CD4-positive, alpha-beta T cell (primary cell): ENCODE measurements at regions not wholly inside any gene's neighbourhood (a gene's known extent, or its start where the extent isn't known, plus 50 kb on each side); places are given as distances from the start of the nearest gene placed in this dataset.

ENCODE experiments used
- ATAC-seq: fragments of 200-7000 bp; cut with Tn5 transposase; one replicate; pipeline ENCODE4 v1.10.0; 2022; ENCODE audit warnings: mild to moderate bottlenecking; ENCODE audit not compliant: poor library complexity
- CTCF ChIA-PET: fragments of 350-600 bp; sonication (Branson Sonifier 250); formaldehyde crosslinking; loops from one replicate; lab custom pipeline; 2021; ENCODE audit warnings: antibody characterized with exemption, inconsistent platforms; lab: Charles Lee
- POLR2A ChIA-PET: fragments of 350-600 bp; sonication (Branson Sonifier 250); formaldehyde crosslinking; loops from one replicate; lab custom pipeline; 2021; ENCODE audit warnings: antibody characterized with exemption, inconsistent platforms; lab: Charles Lee
- DNase-seq, 14 experiments: peaks; one replicate each; pipeline ENCODE4 v3.0.0-alpha.2; 2013 to 2020; ENCODE audit warnings: mixed read lengths in 2 of 14
- H3K27ac ChIP-seq, 2 donors: one replicate each; pipeline versions ENCODE4 v1.5.1 to v1.7.0; 2013; ENCODE audit warnings: low read length in 2 of 2, low read depth in 1 of 2, mild to moderate bottlenecking in 1 of 2
- H3K27me3 ChIP-seq, 2 experiments: 1 replicate in 1 of 2; 2 replicates in 1 of 2; pipeline versions ENCODE4 v1.6.1 to v1.7.0; 2013; ENCODE audit warnings: low read length in 2 of 2, control low read depth in 1 of 2, mild to moderate bottlenecking in 1 of 2, moderate library complexity in 1 of 2; ENCODE audit not compliant: insufficient read depth in 2 of 2, control insufficient read depth in 1 of 2
- H3K36me3 ChIP-seq: one replicate; pipeline ENCODE4 v1.6.1; 2013; ENCODE audit warnings: low read length, control low read depth; ENCODE audit not compliant: insufficient read depth
- H3K4me1 ChIP-seq: one replicate; pipeline ENCODE4 v1.6.1; 2013; ENCODE audit warnings: low read length, control low read depth; ENCODE audit not compliant: insufficient read depth
- H3K4me3 ChIP-seq: one replicate; pipeline ENCODE4 v1.5.1; 2013; ENCODE audit warnings: mild to moderate bottlenecking, low read length, moderate library complexity
- H3K9me3 ChIP-seq, 2 experiments: 1 replicate in 1 of 2; 2 replicates in 1 of 2; pipeline versions ENCODE4 v1.6.1 to v1.7.0; 2013; ENCODE audit warnings: low read length in 2 of 2, mild to moderate bottlenecking in 2 of 2, control low read depth in 1 of 2, moderate library complexity in 1 of 2; ENCODE audit not compliant: control insufficient read depth in 1 of 2, insufficient read depth in 1 of 2
- H3K27ac Mint-ChIP-seq: one replicate; pipeline ENCODE4 v1.8.0; 2020; ENCODE audit warnings: mixed read lengths
- H3K27me3 Mint-ChIP-seq: one replicate; pipeline ENCODE4 v1.8.0; 2021; ENCODE audit warnings: mixed read lengths
- H3K36me3 Mint-ChIP-seq: one replicate; pipeline ENCODE4 v1.8.0; 2021; ENCODE audit warnings: low read depth, mixed read lengths
- H3K4me1 Mint-ChIP-seq: one replicate; pipeline ENCODE4 v1.8.0; 2021; ENCODE audit warnings: low read depth, mixed read lengths
- H3K4me3 Mint-ChIP-seq: one replicate; pipeline ENCODE4 v1.8.0; 2020; ENCODE audit warnings: mild to moderate bottlenecking, mixed read lengths
- H3K9me3 Mint-ChIP-seq: one replicate; pipeline ENCODE4 v1.8.0; 2020; ENCODE audit warnings: mixed read lengths
- intact Hi-C, 2 experiments: fragments of 100-400 bp; cut with DNase I in 1 of 2; cut with micrococcal nuclease in 1 of 2; formaldehyde crosslinking; loops; one replicate each; pipeline versions ENCODE4 v1.15.1 to v1.9.0; 2023 to 2025; cut with DNase I, micrococcal nuclease
- TF ChIP-seq, protein P1 (sequence below): fragments of 200-600 bp; IDR thresholded peaks from one replicate; pipeline ENCODE4 v1.8.0; 2022; ENCODE audit warnings: antibody characterized with exemption, mild to moderate bottlenecking

DNA sequence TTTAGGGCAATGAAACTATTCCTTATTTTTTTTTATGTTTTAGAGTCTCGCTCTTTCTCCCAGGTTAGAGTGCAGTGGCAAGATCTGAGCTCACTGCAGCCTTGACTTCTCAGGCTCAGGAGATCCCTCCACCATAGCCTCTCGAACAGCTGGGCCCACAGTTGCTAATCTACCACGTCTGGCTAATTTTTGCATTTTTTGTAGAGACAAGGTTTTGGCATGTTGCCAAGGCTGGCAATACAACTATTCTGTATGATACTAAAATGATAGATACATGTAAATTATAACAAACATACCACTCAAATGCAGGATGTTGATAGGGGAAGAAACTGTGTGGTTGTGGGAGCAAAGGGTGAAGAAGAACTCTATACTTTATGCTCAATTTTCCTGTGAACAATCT is 401.3 kb downstream of the ZFHX3 start:
- Mint-ChIP-seq H3K4me3 (no peak overlapping the region), H3K36me3 (no peaks in the 10 kb centered on the region), H3K9me3 (peaks cover 2% of the 10 kb centered on the region), H3K27ac (no peak overlapping the region), H3K27me3 (no peaks in the 10 kb centered on the region), H3K4me1 (no peaks in the 10 kb centered on the region)
- H3K4me3 ChIP-seq, result no peak overlapping the region
- CTCF ChIA-PET, result no interaction called here
- POLR2A ChIA-PET, result no interaction called here
- no peak for ATAC-seq
- no peaks in the 10 kb centered on the region for H3K36me3 ChIP-seq
- intact Hi-C loops, result no loop called here
- H3K9me3 ChIP-seq, result peaks cover 0 to 8% of the 10 kb centered on the region in 2 experiments
- H3K27ac ChIP-seq, result no peak overlapping the region
- no peaks in the 10 kb centered on the region for H3K4me1 ChIP-seq
- DNase-seq, result no peak
- H3K27me3 ChIP-seq, result no peaks in the 10 kb centered on the region
- TF ChIP-seq, protein P1, sequence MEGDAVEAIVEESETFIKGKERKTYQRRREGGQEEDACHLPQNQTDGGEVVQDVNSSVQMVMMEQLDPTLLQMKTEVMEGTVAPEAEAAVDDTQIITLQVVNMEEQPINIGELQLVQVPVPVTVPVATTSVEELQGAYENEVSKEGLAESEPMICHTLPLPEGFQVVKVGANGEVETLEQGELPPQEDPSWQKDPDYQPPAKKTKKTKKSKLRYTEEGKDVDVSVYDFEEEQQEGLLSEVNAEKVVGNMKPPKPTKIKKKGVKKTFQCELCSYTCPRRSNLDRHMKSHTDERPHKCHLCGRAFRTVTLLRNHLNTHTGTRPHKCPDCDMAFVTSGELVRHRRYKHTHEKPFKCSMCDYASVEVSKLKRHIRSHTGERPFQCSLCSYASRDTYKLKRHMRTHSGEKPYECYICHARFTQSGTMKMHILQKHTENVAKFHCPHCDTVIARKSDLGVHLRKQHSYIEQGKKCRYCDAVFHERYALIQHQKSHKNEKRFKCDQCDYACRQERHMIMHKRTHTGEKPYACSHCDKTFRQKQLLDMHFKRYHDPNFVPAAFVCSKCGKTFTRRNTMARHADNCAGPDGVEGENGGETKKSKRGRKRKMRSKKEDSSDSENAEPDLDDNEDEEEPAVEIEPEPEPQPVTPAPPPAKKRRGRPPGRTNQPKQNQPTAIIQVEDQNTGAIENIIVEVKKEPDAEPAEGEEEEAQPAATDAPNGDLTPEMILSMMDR, result no peak

DNA sequence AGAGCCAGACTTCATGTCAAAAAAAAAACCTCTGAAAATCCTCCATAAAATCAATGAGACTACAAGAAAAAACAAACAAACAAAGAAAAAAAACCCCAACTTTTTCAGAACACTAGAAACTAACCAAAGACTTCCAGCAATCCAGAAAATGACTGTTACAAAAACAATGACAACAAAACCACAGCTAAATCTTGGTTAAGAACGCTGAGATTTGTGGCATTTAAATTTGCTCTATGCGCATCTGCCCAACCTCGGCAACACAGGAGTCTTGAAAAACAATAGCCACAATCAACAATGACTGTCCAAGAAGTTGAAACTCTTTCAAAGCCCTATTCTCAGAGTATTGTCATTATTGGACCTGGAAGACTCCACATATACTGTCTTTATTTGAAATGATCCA is 402.4 kb downstream of the ZFHX3 start:
- no peaks in the 10 kb centered on the region for H3K27me3 Mint-ChIP-seq
- no peak overlapping the region for H3K4me3 ChIP-seq
- no peak overlapping the region for H3K27ac ChIP-seq
- H3K4me3 Mint-ChIP-seq, result no peak overlapping the region
- intact Hi-C loops, result no loop called here
- DNase-seq (no peak), ATAC-seq (no peak)
- H3K9me3 Mint-ChIP-seq, result peaks cover 2% of the 10 kb centered on the region
- H3K36me3 ChIP-seq, result no peaks in the 10 kb centered on the region
- no peaks in the 10 kb centered on the region for H3K36me3 Mint-ChIP-seq
- ChIA-PET CTCF (no interaction called here), POLR2A (no interaction called here)
- H3K4me1 ChIP-seq, result no peaks in the 10 kb centered on the region
- H3K9me3 ChIP-seq, result peaks cover 0 to 4% of the 10 kb centered on the region in 2 experiments
- TF ChIP-seq, protein P1, result no peak
- no peaks in the 10 kb centered on the region for H3K27me3 ChIP-seq
- H3K4me1 Mint-ChIP-seq, result no peaks in the 10 kb centered on the region
- H3K27ac Mint-ChIP-seq, result no peak overlapping the region

DNA sequence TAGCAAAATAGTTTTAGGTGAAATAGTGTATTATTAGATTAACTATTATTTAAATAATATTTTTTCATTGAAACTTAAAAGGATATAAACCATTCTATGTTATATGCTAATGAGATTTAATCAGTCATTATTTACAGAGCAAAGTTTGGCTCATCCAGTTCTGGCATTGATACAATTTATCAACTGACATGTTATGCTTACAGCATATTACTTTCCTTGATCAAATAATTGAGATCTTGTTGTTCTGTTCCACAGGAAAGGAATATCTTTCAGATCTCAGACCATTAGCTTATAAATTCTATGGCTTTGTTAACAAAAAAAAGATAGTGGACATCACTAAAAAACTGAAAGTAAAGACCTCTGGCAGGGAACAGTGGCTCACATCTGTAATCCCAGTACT is 403.0 kb downstream of the ZFHX3 start:
- Histone ChIP-seq H3K4me1 (no peaks in the 10 kb centered on the region), H3K9me3 (peaks cover 0 to 9% of the 10 kb centered on the region in 2 experiments), H3K27ac (no peak overlapping the region), H3K4me3 (no peak overlapping the region), H3K27me3 (no peaks in the 10 kb centered on the region), H3K36me3 (no peaks in the 10 kb centered on the region)
- ChIA-PET CTCF (no interaction called here), POLR2A (no interaction called here)
- Mint-ChIP-seq H3K9me3 (peaks cover 2% of the 10 kb centered on the region), H3K27me3 (no peaks in the 10 kb centered on the region), H3K4me1 (no peaks in the 10 kb centered on the region), H3K4me3 (no peak overlapping the region), H3K36me3 (no peaks in the 10 kb centered on the region), H3K27ac (no peak overlapping the region)
- intact Hi-C loops, result no loop called here
- DNase-seq, result no peak
- TF ChIP-seq, protein P1, result no peak
- no peak for ATAC-seq
